HG02588 (cell line): ENCODE measurements at regions not wholly inside any gene's neighbourhood (a gene's known extent, or its start where the extent isn't known, plus 50 kb on each side); places are given as distances from the start of the nearest gene placed in this dataset.

ENCODE experiments used
- ATAC-seq: cut with Tn5 transposase; IDR thresholded peaks from one replicate; pipeline ENCODE4 v1.9.1; 2021; ENCODE audit warnings: mild to moderate bottlenecking, moderate library complexity; ENCODE audit not compliant: unreplicated experiment

- no peak for ATAC-seq
Measured at GRCh38 chr5:54859316-54859715, 126.1 kb downstream of the ESM1 start.

DNA sequence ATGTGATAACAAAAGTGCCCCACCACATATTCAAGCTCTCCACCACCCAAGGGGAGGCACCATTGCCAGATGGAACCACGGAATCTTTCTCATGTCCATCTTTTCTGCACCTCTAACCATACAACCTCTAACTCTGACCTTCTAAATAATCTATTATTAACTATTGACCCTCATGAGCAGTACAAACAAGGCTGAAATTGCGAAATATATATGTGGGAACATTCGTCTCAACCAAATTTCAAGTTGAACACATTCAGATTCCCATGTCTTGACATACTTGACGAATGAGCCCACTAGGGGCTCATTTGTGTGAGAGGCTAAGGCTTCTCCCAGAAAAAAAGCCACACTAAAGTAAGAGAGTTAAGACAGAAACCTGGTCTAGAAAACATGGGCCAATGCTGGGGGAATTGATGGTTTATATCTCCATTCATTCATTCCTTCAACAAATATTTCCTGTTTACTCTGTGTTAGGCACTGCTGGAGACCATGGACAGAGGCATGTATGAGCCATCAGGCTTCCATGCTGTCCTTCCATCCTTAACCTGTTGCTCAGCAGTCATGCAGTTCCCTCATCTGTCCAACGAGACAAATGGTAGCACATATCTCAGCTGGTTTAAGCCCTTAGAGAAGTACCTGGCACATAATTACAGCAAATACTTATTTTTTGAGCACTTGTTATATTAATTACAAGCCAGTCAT lies 130.4 kb downstream of the ESM1 start:
- ATAC-seq, result no peak

GRCh38 chr5:54852007-54852406 lies 133.4 kb downstream of the ESM1 start:
- ATAC-seq, result no peak

DNA sequence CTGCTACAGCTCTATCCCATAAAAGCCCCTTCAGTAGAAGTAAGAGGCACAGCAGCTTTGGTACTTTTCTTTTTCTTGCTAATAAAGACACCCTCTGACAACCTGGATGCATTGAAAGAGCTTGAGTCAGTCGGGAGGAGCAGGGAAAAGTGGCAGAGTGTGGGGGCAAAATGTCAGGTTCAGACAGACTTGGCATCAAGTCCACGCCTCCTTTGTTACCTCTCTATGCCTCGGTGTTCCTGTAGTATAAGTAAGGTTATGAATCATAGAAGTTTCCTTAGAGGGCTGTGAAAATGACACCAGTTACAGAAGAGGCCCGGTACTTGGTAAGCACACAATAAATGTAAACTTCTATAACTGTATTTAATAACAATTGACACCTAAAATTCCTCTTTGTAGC lies 133.9 kb downstream of the ESM1 start:
- ATAC-seq, result no peak

- no peak for ATAC-seq
Measured at GRCh38 chr5:54848581-54848980, 136.8 kb downstream of the ESM1 start.

DNA sequence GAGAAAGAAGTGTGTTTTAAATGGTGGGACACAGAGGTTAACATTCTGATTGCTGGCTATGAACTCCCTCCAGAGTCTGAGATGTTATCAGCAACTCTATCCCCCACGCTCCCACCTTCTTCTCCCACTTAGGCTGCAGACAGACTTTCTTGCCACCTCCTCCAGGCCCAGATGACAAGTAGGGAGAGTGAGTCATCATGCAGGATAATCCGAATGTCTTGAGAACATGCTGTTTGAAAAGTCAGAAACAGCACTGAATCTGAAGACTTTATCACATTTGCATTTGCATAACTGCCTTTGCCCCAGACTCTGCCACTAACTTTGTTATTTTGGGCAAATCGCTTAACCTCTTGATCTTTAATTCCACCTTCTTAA lies 139.8 kb downstream of the ESM1 start:
- ATAC-seq, result no peak

DNA sequence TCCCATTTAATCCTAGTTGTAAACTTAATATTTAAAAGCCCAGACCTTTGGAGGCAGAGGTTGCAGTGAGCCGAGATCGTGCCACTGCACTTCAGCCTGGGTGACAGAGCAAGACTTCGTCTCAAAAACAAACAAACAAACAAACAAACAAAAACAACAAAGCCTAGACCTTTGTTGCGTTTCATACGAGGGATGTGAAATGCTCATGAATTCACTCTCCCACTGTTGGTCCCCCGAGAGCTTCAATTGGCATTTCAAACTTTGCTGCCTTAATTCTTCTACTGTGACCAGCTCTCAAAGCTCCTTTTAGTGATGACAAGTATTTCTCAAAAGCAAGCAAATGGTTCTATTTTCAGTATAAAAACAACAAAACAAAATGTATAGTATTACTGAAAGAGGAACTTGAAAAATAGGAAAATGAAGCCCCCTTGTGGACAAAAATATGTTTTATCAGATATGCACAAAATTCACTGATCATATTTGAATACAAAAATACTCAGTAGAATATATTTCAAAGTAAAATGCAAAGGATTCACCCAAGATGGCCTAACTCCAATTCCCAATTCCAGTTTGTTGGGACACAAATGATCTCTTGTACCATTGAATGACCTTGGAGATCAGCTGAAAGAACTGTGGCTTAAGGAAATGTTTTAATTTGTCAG lies 140.4 kb downstream of the ESM1 start:
- ATAC-seq, result no peak

DNA sequence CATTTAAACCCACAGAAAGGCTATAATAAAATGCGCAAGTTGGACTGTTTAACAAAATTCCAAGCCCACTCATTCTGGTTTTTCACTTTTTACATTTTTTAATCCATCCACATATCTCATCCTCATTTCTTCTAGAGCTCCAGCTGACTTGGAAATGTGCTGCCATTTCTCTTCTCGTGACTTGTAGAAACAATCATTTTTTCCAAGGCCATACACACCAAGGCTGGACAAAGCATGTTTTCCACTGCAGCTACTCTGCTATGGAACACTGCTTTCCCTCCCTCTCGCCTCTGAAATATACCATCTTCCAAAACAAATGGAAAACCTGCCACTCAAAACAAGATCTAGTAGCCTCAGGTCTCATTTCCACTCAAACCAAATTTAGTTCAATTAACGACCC lies 141.1 kb downstream of the ESM1 start:
- ATAC-seq, result no peak

- no peak for ATAC-seq
Measured at GRCh38 chr5:54841481-54841880, 143.9 kb downstream of the ESM1 start.

- no peak for ATAC-seq
Measured at GRCh38 chr5:54838843-54839242, 146.6 kb downstream of the ESM1 start.

GRCh38 chr5:54837981-54838380 lies 147.4 kb downstream of the ESM1 start:
- ATAC-seq, result no peak

DNA sequence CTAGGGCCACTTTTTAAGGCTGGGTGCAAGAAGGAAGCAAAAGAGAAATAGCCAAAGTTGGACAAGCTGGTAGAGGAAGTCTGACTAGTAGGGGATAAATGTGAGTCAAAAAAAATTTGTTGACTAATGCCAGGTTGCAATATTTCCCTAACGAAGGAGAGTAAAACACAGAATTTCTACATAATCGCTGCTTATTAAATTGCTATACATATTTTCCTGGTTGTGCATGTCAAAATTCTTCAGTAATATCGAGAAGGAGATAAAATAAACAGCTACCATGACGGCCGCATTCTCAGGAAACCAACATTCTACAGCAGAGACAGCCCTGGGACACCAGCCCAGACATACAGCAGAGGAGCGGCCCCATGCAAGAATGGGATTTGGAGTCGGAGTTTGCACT lies 148.3 kb downstream of the ESM1 start:
- no peak for ATAC-seq

- no peak for ATAC-seq
Measured at GRCh38 chr5:54835647-54836046, 149.7 kb downstream of the ESM1 start.

- no peak for ATAC-seq
Measured at GRCh38 chr5:54834121-54834842, 151.1 kb downstream of the ESM1 start.

DNA sequence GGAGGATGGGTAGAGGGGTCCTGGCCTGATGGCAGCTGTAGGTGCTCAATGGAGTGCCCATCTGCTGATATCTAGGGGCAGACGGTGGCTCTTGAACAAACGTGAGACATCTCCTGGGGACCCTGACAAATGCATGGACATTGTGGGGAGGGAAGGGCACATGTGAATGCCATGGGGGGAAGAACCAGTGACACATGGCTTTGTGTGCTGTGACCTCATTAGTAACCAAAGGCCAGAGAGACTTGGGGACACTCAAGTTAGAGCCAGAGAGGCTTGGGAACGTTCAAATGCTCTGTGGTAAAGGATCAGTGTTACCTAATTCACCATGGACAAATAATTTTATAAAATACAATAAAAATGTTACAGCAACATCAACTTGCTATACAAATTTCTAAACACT lies 151.8 kb downstream of the ESM1 start:
- no peak for ATAC-seq

- ATAC-seq, result no peak
Measured at GRCh38 chr5:54832858-54833257, 152.5 kb downstream of the ESM1 start.

DNA sequence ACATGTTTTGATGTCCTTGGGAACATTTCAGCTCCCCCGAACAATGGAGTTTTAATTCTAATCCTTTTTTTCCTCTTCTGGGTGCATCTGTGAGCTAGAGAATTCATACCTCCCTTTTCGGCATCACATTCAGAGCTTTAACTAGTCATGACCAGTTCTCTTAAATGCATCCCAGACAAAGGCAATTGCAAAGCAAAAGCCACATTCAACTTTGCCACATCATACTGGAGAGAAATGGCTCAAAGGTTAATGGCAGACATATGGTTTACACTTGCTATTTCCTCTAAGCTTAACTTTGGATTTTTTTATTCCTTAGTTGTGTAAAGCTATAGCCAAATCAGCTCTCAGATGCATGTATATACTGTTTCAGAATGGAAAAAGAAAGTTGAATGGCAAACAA lies 153.3 kb downstream of the ESM1 start:
- no peak for ATAC-seq

- no peak for ATAC-seq
Measured at GRCh38 chr5:54831233-54831632, 154.2 kb downstream of the ESM1 start.

GRCh38 chr5:54829676-54830535 lies 155.5 kb downstream of the ESM1 start:
- ATAC-seq, result no peak

GRCh38 chr5:54829102-54829501 lies 156.3 kb downstream of the ESM1 start:
- ATAC-seq, result no peak

- no peak for ATAC-seq
Measured at GRCh38 chr5:54828151-54828550, 157.2 kb downstream of the ESM1 start.
